OCI-LY1 (cell line): ENCODE measurements at regions not wholly inside any gene's neighbourhood (a gene's known extent, or its start where the extent isn't known, plus 50 kb on each side); places are given as distances from the start of the nearest gene placed in this dataset.

Experiments used
- H2AFZ ChIP-seq: fragments of 200-600 bp; sonication (generic), shearing (Covaris generic); 2 replicates; pipeline ENCODE4 v1.6.0; 2014; ENCODE audit warnings: antibody characterized with exemption, mild to moderate bottlenecking, low read length
- H3F3A ChIP-seq: fragments of 200-600 bp; sonication (generic), shearing (Covaris generic); 2 replicates; pipeline ENCODE4 v1.6.0; 2014; ENCODE audit warnings: mild to moderate bottlenecking, antibody characterized with exemption, low read length, moderate library complexity; ENCODE audit not compliant: insufficient read depth
- H3K27ac ChIP-seq: fragments of 200-600 bp; sonication (generic); 2 replicates; pipeline ENCODE4 v1.5.1; 2014; ENCODE audit warnings: low read length, mixed run types, mild to moderate bottlenecking, low read depth; ENCODE audit not compliant: poor library complexity, severe bottlenecking
- H3K27me3 ChIP-seq: fragments of 200-600 bp; sonication (generic); 2 replicates; pipeline ENCODE4 v1.6.0; 2014; ENCODE audit warnings: antibody characterized with exemption, mild to moderate bottlenecking, low read length, moderate library complexity; ENCODE audit not compliant: insufficient read depth
- H3K36me3 ChIP-seq: fragments of 200-600 bp; sonication (generic); 2 replicates; pipeline ENCODE4 v1.6.1; 2014; ENCODE audit warnings: mild to moderate bottlenecking, antibody characterized with exemption, low read length, moderate library complexity, mixed read lengths; ENCODE audit not compliant: insufficient read depth
- H3K4me1 ChIP-seq: fragments of 200-600 bp; sonication (generic); 2 replicates; pipeline ENCODE4 v1.5.1; 2014; ENCODE audit warnings: mild to moderate bottlenecking, low read length, moderate library complexity; ENCODE audit not compliant: insufficient read depth, severe bottlenecking
- H3K4me2 ChIP-seq: fragments of 200-600 bp; sonication (generic), shearing (Covaris generic); 2 replicates; pipeline ENCODE4 v1.6.1; 2014; ENCODE audit warnings: low read length
- H3K4me3 ChIP-seq: fragments of 200-600 bp; sonication (generic); 2 replicates; pipeline ENCODE4 v1.5.1; 2014; ENCODE audit warnings: low read length, low read depth, mild to moderate bottlenecking, mixed read lengths; ENCODE audit not compliant: poor library complexity, severe bottlenecking
- H3K79me2 ChIP-seq: fragments of 200-600 bp; shearing (Covaris generic); 2 replicates; pipeline ENCODE4 v1.6.1; 2016; ENCODE audit warnings: mixed run types, low read length, mixed read lengths; ENCODE audit not compliant: insufficient read depth
- H3K9ac ChIP-seq: fragments of 200-600 bp; sonication (generic), shearing (Covaris generic); 2 replicates; pipeline ENCODE4 v1.6.1; 2014; ENCODE audit warnings: mild to moderate bottlenecking, low read length, mixed read lengths
- H3K9me2 ChIP-seq: fragments of 200-600 bp; sonication (generic), shearing (Covaris generic); 2 replicates; pipeline ENCODE4 v1.6.1; 2014; ENCODE audit warnings: low read depth, mild to moderate bottlenecking, low read length, mixed read lengths
- H3K9me3 ChIP-seq: fragments of 200-600 bp; shearing (Covaris generic); 2 replicates; pipeline ENCODE4 v1.6.1; 2014; ENCODE audit warnings: low read length, mixed read lengths
- H4K20me1 ChIP-seq: fragments of 200-600 bp; sonication (generic), shearing (Covaris generic); 2 replicates; pipeline ENCODE4 v1.6.0; 2016; ENCODE audit warnings: mild to moderate bottlenecking, low read length; ENCODE audit not compliant: insufficient read depth
- CTCF ChIP-seq: fragments of 200-600 bp; sonication (generic), shearing (Covaris generic); IDR thresholded peaks from 2 replicates; pipeline ENCODE4 v1.5.1; 2017; ENCODE audit warnings: mild to moderate bottlenecking, antibody characterized with exemption, low read length, moderate library complexity, mixed read lengths
- EZH2 ChIP-seq: fragments of 200-600 bp; sonication (generic), shearing (Covaris generic); IDR thresholded peaks from 2 replicates; pipeline ENCODE4 v1.8.0; 2017; ENCODE audit warnings: borderline replicate concordance, mixed run types, mild to moderate bottlenecking, antibody characterized with exemption, low read length, moderate library complexity, mixed read lengths

DNA sequence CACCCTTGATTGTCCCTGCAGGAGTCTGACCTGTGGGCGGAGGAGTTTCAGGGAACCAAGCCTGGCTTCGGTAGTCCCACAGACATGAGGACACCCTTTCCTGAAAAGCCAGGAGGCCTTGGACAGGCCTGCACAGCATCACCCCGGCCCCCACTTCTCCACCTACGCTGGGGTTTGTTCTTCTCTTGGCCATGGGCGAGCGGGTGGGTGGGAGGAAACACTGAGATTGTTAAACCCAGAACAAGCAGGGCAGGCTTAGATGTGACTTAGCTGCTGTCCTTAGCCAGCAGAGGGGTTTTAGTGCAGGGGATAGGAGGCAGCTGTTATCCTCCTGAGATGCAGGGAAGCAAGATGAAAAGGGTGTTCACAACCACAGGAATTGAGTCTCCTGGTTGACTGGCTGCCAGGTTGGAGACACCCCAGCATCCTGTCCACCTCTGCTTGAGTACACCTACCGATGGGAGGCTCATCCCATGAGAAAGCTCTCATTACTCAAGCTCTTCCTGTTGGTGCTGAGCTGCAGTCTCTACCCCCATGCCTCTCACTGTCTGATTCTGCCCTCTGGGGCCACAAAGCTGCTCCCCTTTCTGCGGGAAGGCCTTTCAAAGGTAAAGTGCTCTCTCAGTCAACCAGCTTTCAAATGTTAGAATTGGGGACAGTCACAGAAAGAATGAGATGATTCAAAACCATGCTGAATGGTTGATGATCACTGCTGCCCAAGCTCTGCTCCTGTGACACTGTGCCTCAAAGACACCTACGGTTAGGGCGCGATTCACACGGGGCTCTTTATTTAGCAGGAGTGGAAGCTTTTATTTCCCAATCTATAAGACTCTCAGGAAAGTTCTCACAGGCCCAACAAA, 86.3 kb downstream of the IRF2BPL start:
- Histone ChIP-seq H3K4me1 (peaks cover 5% of the 10 kb centered on the region), H3K36me3 (no peaks in the 10 kb centered on the region), H2AFZ (no peak overlapping the region), H3K9ac (no peak overlapping the region), H3K9me3 (no peaks in the 10 kb centered on the region), H3K27me3 (peaks cover 9% of the 10 kb centered on the region; the same call in 1 of the 2 replicates), H3K4me2 (no peak overlapping the region), H3F3A (no peaks in the 10 kb centered on the region), H3K79me2 (no peaks in the 10 kb centered on the region), H3K4me3 (no peak overlapping the region), H3K9me2 (no peaks in the 10 kb centered on the region), H3K27ac (no peak overlapping the region), H4K20me1 (no peaks in the 10 kb centered on the region)
- no peak for TF ChIP-seq EZH2
- TF ChIP-seq CTCF: no peak

DNA sequence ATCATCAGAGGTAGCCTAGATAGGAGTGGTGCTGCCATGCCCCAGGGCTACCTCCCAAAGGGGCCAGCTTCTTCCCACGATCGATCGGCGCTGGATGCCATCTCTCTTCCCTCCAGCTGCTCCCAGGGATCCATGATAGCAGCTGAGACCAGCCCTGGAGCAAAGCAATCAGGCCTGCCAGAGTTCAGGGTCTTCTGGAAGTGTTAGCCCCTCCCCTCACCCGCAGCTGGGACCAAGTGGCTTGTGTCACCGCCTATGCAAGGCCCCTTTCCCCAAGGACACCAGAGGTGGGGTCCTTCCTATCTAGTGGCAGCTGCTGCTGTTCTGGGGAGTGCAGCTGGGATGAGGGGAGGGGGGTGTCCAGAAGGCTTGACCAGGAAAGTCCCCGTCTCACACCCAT, 87.0 kb downstream of the IRF2BPL start:
- no peak overlapping the region for H2AFZ ChIP-seq
- H3K27ac ChIP-seq: no peak overlapping the region
- no peak overlapping the region for H3K4me3 ChIP-seq
- H3K79me2 ChIP-seq: no peaks in the 10 kb centered on the region
- no peaks in the 10 kb centered on the region for H3K36me3 ChIP-seq
- H3K9me2 ChIP-seq: no peaks in the 10 kb centered on the region
- H3K9me3 ChIP-seq: no peaks in the 10 kb centered on the region
- H3F3A ChIP-seq: no peaks in the 10 kb centered on the region
- no peak overlapping the region for H3K4me2 ChIP-seq
- no peaks in the 10 kb centered on the region for H4K20me1 ChIP-seq
- H3K27me3 ChIP-seq: peaks cover 6% of the 10 kb centered on the region; the same call in 1 of the 2 replicates
- H3K4me1 ChIP-seq: no peaks in the 10 kb centered on the region
- H3K9ac ChIP-seq: no peak overlapping the region
- TF ChIP-seq CTCF (no peak), EZH2 (no peak)

- no peaks in the 10 kb centered on the region for H3K9me2 ChIP-seq
- no peak overlapping the region for H3K9ac ChIP-seq
- H3K4me3 ChIP-seq: no peak overlapping the region
- H3F3A ChIP-seq: no peaks in the 10 kb centered on the region
- H3K79me2 ChIP-seq: no peaks in the 10 kb centered on the region
- H3K27ac ChIP-seq: no peak overlapping the region
- peaks cover 4% of the 10 kb centered on the region; the same call in 1 of the 2 replicates for H3K27me3 ChIP-seq
- no peaks in the 10 kb centered on the region for H3K4me1 ChIP-seq
- no peak overlapping the region for H3K4me2 ChIP-seq
- H3K36me3 ChIP-seq: no peaks in the 10 kb centered on the region
- no peaks in the 10 kb centered on the region for H3K9me3 ChIP-seq
- H4K20me1 ChIP-seq: no peaks in the 10 kb centered on the region
- TF ChIP-seq EZH2: no peak
- TF ChIP-seq CTCF: no peak
- no peak overlapping the region for H2AFZ ChIP-seq
Measured at GRCh38 chr14:76940021-76940760, 88.3 kb downstream of the IRF2BPL start.
